Endothelial cell of umbilical vein (primary cell): ENCODE measurements at regions not wholly inside any gene's neighbourhood (a gene's known extent, or its start where the extent isn't known, plus 50 kb on each side); places are given as distances from the start of the nearest gene placed in this dataset.

ENCODE experiments used
- BruUV-seq: library from RNA; stranded (reverse); fragments of 400-500 nt; replicated peaks from 2 replicates; lab custom pipeline; 2021; lab: Mats Ljungman, UMichigan
- CTCF ChIA-PET: fragments of 300-600, 350-600 bp; sonication (Branson Sonifier 250); formaldehyde crosslinking; loops from one replicate; lab custom pipeline; 2021; ENCODE audit warnings: antibody characterized with exemption, inconsistent platforms; lab: Charles Lee
- POLR2A ChIA-PET: fragments of 300-600, 350-600 bp; sonication (Branson Sonifier 250); formaldehyde crosslinking; loops from one replicate; lab custom pipeline; 2021; ENCODE audit warnings: antibody characterized with exemption, inconsistent platforms; lab: Charles Lee
- DNase-seq: peaks from one replicate; pipeline ENCODE4 v3.0.0-alpha.2; 2011; ENCODE audit warnings: low read depth, low spot score
- FAIRE-seq: peaks from 2 replicates; lab custom pipeline; 2011; peaks lifted over from hg19 to GRCh38; lab: Jason Lieb, UNC
- H2AFZ ChIP-seq: 2 replicates; pipeline ENCODE4 v1.6.0; 2012; ENCODE audit warnings: low read depth, low read length, control low read depth, inconsistent platforms
- H3K27ac ChIP-seq: 2 replicates; pipeline ENCODE4 v1.5.1; 2011; ENCODE audit warnings: low read depth, mild to moderate bottlenecking, control low read depth, low read length, moderate library complexity; ENCODE audit not compliant: insufficient read depth
- H3K27me3 ChIP-seq, 2 experiments: 2 replicates each; pipeline versions ENCODE4 v1.6.0 to v1.6.1; 2011; ENCODE audit warnings: low read length in 2 of 2, mixed read lengths in 1 of 2; ENCODE audit not compliant: control insufficient read depth in 2 of 2, insufficient read depth in 2 of 2
- H3K36me3 ChIP-seq, 2 experiments: 2 replicates in 1 of 2; 3 replicates in 1 of 2; pipeline ENCODE4 v1.5.1; 2011; ENCODE audit warnings: low read length in 2 of 2, mild to moderate bottlenecking in 1 of 2, moderate library complexity in 1 of 2; ENCODE audit not compliant: control insufficient read depth in 2 of 2, insufficient read depth in 2 of 2; ENCODE audit errors: extremely low read depth in 1 of 2
- H3K4me1 ChIP-seq: 3 replicates; pipeline ENCODE4 v1.5.1; 2011; ENCODE audit warnings: mild to moderate bottlenecking, low read length; ENCODE audit not compliant: control insufficient read depth, insufficient read depth; ENCODE audit errors: extremely low read depth
- H3K4me2 ChIP-seq: 2 replicates; pipeline ENCODE4 v1.6.1; 2011; ENCODE audit warnings: low read length, control low read depth, mixed read lengths; ENCODE audit not compliant: insufficient read depth
- H3K4me3 ChIP-seq, 3 experiments: fragments of 200-600 bp in 1 of 3; sonication (generic), shearing (Covaris generic) in 1 of 3; replicated peaks in 1 of 3; 2 replicates each; pipeline ENCODE4 v1.5.1; 2011 to 2016; ENCODE audit warnings: control low read depth in 3 of 3, low read length in 3 of 3, mild to moderate bottlenecking in 2 of 3, inconsistent platforms in 1 of 3, low read depth in 1 of 3, moderate library complexity in 1 of 3; ENCODE audit not compliant: insufficient read depth in 1 of 3
- H3K79me2 ChIP-seq: 2 replicates; pipeline ENCODE4 v1.6.0; 2012; ENCODE audit warnings: low read length, inconsistent platforms; ENCODE audit not compliant: control insufficient read depth, insufficient read depth
- H3K9ac ChIP-seq: replicated peaks from 2 replicates; pipeline ENCODE3; 2011; ENCODE audit warnings: low read length, control low read depth; ENCODE audit not compliant: insufficient read depth; ENCODE audit errors: extremely low read depth
- H3K9me1 ChIP-seq: replicated peaks from 3 replicates; pipeline ENCODE4 v1.6.0; 2011; ENCODE audit warnings: mild to moderate bottlenecking, low read length; ENCODE audit not compliant: control insufficient read depth, insufficient read depth; ENCODE audit errors: extremely low read depth
- H3K9me3 ChIP-seq: replicated peaks from 2 replicates; pipeline ENCODE4 v1.5.1; 2012; ENCODE audit warnings: low read length, inconsistent platforms; ENCODE audit not compliant: control insufficient read depth, insufficient read depth
- H4K20me1 ChIP-seq: replicated peaks from 2 replicates; pipeline ENCODE3; 2011; ENCODE audit warnings: mild to moderate bottlenecking, low read length; ENCODE audit not compliant: control insufficient read depth, insufficient read depth; ENCODE audit errors: extremely low read depth
- CTCF ChIP-seq, 2 donors: IDR thresholded peaks; 1 replicate in 1 of 2; 2 replicates in 1 of 2; pipeline ENCODE4 v1.5.1; 2011; ENCODE audit warnings: low read length in 2 of 2, mild to moderate bottlenecking in 2 of 2, moderate library complexity in 2 of 2, control low read depth in 1 of 2, inconsistent platforms in 1 of 2, low read depth in 1 of 2; ENCODE audit not compliant: insufficient read depth in 1 of 2; ENCODE audit errors: extremely low read depth in 1 of 2
- EZH2 ChIP-seq: IDR thresholded peaks from 2 replicates; pipeline ENCODE4 v1.6.1; 2012; ENCODE audit warnings: borderline replicate concordance, low read depth, mild to moderate bottlenecking, moderate library complexity, low read length, inconsistent platforms; ENCODE audit not compliant: severe bottlenecking
- FOS ChIP-seq: IDR thresholded peaks from 2 replicates; pipeline ENCODE4 v1.6.1; 2011; ENCODE audit warnings: mild to moderate bottlenecking, low read length, moderate library complexity, borderline replicate concordance; ENCODE audit not compliant: insufficient read depth
- GATA2 ChIP-seq: IDR thresholded peaks from 2 replicates; pipeline ENCODE4 v1.7.0; 2011; ENCODE audit warnings: low read depth, mild to moderate bottlenecking, moderate library complexity, mixed read lengths, low read length; ENCODE audit not compliant: insufficient read length, insufficient read depth
- JUN ChIP-seq: IDR thresholded peaks from 2 replicates; pipeline ENCODE4 v1.6.1; 2011; ENCODE audit warnings: borderline replicate concordance, low read depth; ENCODE audit not compliant: insufficient read length, insufficient read depth
- MAX ChIP-seq: IDR thresholded peaks from 2 replicates; pipeline ENCODE4 v1.6.1; 2011; ENCODE audit not compliant: insufficient read depth, insufficient read length
- MYC ChIP-seq: IDR thresholded peaks from one replicate; pipeline ENCODE4 v1.6.1; 2011; ENCODE audit warnings: mild to moderate bottlenecking, low read depth, low read length
- POLR2A ChIP-seq: IDR thresholded peaks from 2 replicates; pipeline ENCODE4 v1.6.1; 2012; ENCODE audit warnings: low read depth, mild to moderate bottlenecking, control low read depth, low read length
- POLR2AphosphoS5 ChIP-seq: IDR thresholded peaks from 2 replicates; pipeline ENCODE4 v1.6.1; 2012; ENCODE audit warnings: low read depth, mild to moderate bottlenecking, control low read depth, low read length, moderate library complexity; ENCODE audit not compliant: insufficient read depth
- dilution Hi-C: fragments of 300-500 bp; cut with MboI; formaldehyde crosslinking; loops from one replicate; pipeline ENCODE4 v1.15.0; 2019; ENCODE audit warnings: low sequenced_read_pairs; ENCODE audit not compliant: extremely low pct_ligation_motif_present
- intact Hi-C: fragments of 100-400 bp; cut with micrococcal nuclease; formaldehyde crosslinking; loops from one replicate; pipeline ENCODE4 v1.10.0; 2022

GRCh38 chr1:187143783-187144182 lies 315.0 kb downstream of the PLA2G4A start:
- Histone ChIP-seq H3K4me3 (no peak overlapping the region), H3K27me3 (no peaks in the 10 kb centered on the region), H4K20me1 (no peaks in the 10 kb centered on the region), H3K9me1 (no peaks in the 10 kb centered on the region), H3K36me3 (no peaks in the 10 kb centered on the region), H3K79me2 (no peaks in the 10 kb centered on the region), H3K9me3 (no peaks in the 10 kb centered on the region), H3K4me2 (no peak overlapping the region), H3K27ac (no peak overlapping the region), H3K9ac (no peak overlapping the region), H2AFZ (no peak overlapping the region), H3K4me1 (no peaks in the 10 kb centered on the region)
- ChIA-PET POLR2A (no interaction called here), CTCF (no interaction called here)
- TF ChIP-seq MYC (no peak), EZH2 (no peak), POLR2AphosphoS5 (no peak), GATA2 (no peak), MAX (no peak)
- DNase-seq (no peak), FAIRE-seq (no peak)
- dilution Hi-C loops = no loop called here
- BruUV-seq = no TSS peak
- intact Hi-C loops = no loop called here

GRCh38 chr1:187146388-187146787 lies 317.6 kb downstream of the PLA2G4A start:
- FAIRE-seq (no peak), DNase-seq (no peak)
- H3K79me2 ChIP-seq = no peaks in the 10 kb centered on the region
- ChIA-PET POLR2A (no interaction called here), CTCF (no interaction called here)
- no peak overlapping the region for H3K4me2 ChIP-seq
- no peak overlapping the region for H3K4me3 ChIP-seq
- H3K9me3 ChIP-seq = no peaks in the 10 kb centered on the region
- H3K9me1 ChIP-seq = no peaks in the 10 kb centered on the region
- dilution Hi-C loops = no loop called here
- no peak overlapping the region for H3K9ac ChIP-seq
- no peaks in the 10 kb centered on the region for H3K4me1 ChIP-seq
- H3K36me3 ChIP-seq = no peaks in the 10 kb centered on the region
- H4K20me1 ChIP-seq = no peaks in the 10 kb centered on the region
- no TSS peak for BruUV-seq
- no peak for TF ChIP-seq POLR2AphosphoS5
- TF ChIP-seq POLR2A = no peak
- no peak for TF ChIP-seq CTCF (IDR thresholded peaks at IDR 0.05; ENCODE audit: extremely low read depth in 1 of 2, insufficient read depth in 1 of 2, low read depth in 1 of 2, low read length in 2 of 2)
- no peak for TF ChIP-seq EZH2
- TF ChIP-seq FOS = no peak
- no peak for TF ChIP-seq MYC
- no peak for TF ChIP-seq MAX
- no peak for TF ChIP-seq GATA2
- no peak for TF ChIP-seq JUN
- no peak overlapping the region for H2AFZ ChIP-seq
- H3K27me3 ChIP-seq = no peaks in the 10 kb centered on the region
- intact Hi-C loops = no loop called here
- no peak overlapping the region for H3K27ac ChIP-seq
